ENCODE measurements at regions not wholly inside any gene's neighbourhood (a gene's known extent, or its start where the extent isn't known, plus 50 kb on each side); places are given as distances from the start of the nearest gene placed in this dataset.

DNA sequence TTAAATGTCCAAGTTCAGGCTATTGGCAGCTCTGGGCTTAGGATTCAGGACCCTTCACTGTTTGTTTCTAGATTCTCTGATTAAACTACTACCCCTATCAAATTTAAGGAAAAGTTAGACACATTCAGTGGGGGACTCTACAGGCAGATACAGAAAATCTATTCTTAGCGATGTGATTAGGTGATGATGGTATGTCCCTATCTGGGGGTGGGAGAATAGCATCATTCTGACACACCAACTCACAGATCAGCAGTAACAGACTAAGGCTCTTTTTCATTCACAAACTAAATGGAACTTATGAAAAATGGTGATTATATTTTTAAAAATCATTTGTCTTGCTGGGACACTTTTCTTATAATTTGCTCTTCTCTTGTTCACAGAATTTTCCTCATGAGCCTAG is 232.9 kb upstream of the CDH2 start:
- no peak for DNase-seq (ENCODE audit: low read depth)

DNA sequence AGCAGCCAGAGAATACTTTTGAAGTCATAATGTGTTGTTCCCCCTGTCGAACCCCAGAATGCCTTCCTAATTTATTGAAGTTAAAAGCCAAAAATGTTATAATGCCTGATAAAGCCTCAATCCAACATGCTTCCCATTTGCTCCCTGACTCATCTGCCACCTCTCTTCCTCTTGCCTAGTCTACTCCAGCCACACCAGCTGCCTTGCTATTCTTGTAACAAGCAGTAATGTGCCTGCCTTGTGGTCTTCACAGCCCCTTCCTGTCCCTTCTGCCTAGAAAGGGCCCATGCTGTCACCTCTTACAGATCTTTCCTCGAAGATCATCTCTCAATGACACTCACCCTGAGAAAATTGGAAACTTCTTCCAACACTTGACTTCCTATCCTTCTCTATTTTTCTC is 231.6 kb upstream of the CDH2 start:
- no peak for DNase-seq (ENCODE audit: low read depth)

GRCh38 chr18:28407681-28408080 is 230.8 kb upstream of the CDH2 start:
- no peak for DNase-seq (ENCODE audit: low read depth)

DNA sequence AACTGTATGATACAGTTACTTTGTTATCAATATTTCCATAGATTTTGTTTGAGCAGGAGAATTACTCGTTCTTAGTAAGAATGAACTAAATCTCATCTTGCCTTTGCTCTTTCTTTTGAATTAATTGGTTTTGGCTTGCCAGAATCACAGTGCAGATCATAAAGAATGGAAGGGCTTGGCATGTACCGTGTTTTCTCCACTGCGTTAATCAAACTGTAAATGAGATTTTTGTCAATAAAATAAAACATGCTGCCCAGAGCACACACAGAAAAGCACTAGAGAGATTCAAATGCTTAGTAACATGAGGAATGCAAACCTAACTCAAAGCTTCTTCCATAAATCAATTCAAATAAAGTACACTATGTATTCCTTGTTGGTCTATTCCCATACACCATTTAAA is 229.6 kb upstream of the CDH2 start:
- no peak for DNase-seq (ENCODE audit: low read depth)

GRCh38 chr18:28404694-28405093 is 227.8 kb upstream of the CDH2 start:
- no peak for DNase-seq (ENCODE audit: low read depth)

GRCh38 chr18:28399781-28400362 is 222.9 kb upstream of the CDH2 start:
- DNase-seq (ENCODE audit: low read depth): no peak

DNA sequence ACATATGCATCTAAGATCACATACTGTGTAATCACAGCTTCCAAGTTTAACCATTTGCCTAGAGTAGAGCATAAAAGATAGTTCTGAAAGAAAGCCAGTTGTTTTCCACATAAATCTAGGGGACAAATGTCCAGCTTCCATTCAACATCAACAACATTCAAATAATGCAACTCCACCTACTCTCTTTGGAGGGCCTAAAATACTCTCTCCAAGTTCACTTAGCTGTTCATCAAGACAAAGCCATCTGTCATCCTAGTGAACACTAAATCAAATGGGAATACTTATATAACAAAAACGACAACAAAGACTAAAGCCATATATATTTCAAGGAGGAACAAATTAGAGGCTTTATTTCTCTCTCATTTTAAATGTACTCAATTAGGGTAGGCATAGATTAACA is 221.5 kb upstream of the CDH2 start:
- DNase-seq (ENCODE audit: low read depth): no peak

DNA sequence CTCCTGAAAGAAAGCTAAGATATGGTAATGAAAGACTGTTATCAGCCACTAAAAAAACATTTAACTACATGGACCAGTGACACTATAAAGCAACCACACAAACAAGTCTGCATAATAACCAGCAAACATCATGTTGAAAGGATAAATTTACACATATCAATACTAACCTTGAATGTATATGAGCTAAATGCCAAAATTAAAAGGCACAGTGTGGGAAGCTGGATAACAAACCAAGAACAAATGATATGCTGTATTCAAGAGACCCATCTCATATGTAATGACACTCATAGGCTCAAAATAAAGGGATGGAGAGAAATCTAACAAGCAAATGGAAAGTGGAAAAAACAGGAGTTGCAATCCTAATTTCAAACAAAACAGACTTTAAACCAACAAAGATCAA is 213.1 kb upstream of the CDH2 start:
- DNase-seq (ENCODE audit: low read depth): no peak

DNA sequence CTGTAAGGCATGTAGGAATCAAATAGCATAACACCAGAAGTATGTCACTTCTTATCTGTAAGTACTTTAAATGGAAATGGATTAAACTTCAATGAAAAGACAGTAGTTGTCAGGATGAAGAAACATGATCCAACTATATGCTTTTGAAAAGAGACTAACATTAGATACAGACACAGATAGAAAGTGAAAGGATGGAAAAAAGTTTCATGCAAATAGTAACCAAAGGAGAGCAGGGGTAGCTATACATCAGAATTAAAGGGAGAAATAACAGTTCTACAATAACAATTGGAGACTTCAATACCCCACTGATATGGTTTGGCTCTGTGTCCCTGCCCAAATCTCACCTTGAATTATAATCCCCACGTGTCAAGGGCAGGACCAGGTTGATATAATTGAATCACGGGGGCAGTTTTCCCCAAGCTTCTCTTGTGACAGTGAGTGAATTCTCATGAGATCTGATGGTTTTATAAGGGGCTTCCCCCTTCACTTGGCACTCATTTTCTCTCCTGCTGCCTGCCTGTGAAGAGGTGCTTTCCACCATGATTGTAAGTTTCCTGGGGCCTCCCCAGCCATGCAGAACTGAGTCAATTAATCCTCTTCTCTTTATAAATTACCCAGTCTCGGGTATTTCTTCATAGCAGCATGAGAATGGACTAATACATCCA is 205.4 kb upstream of the CDH2 start:
- no peak for DNase-seq (ENCODE audit: low read depth)

DNA sequence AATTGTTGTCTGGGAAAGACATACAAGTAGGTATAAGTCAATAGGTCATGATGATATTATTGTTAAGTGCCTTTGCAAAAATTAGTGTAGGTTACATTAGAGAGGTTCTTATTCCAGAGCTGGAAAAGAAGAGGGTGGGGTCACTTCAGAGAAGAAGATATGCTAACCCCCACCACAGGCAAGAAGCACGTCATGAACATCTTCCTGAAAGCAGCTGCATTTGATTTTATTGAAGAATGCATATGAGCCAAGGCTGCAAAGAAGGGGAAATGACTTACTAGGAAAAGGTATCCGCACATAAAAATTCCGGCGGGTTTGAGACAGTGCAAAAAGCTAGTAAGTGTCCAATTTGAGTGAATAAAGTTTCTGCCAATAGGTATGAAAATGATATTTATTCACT is 195.3 kb upstream of the CDH2 start:
- DNase-seq (ENCODE audit: low read depth): no peak

- no peak for DNase-seq (ENCODE audit: low read depth)
Observed at GRCh38 chr18:28366676-28367075, 189.7 kb upstream of the CDH2 start.

GRCh38 chr18:28365411-28365831 is 188.5 kb upstream of the CDH2 start:
- DNase-seq (ENCODE audit: low read depth): peak; percentile 37

- no peak for DNase-seq (ENCODE audit: low read depth)
Observed at GRCh38 chr18:28363124-28363523, 186.2 kb upstream of the CDH2 start.

- DNase-seq (ENCODE audit: low read depth): no peak
Observed at GRCh38 chr18:28359176-28359575, 182.2 kb upstream of the CDH2 start.

DNA sequence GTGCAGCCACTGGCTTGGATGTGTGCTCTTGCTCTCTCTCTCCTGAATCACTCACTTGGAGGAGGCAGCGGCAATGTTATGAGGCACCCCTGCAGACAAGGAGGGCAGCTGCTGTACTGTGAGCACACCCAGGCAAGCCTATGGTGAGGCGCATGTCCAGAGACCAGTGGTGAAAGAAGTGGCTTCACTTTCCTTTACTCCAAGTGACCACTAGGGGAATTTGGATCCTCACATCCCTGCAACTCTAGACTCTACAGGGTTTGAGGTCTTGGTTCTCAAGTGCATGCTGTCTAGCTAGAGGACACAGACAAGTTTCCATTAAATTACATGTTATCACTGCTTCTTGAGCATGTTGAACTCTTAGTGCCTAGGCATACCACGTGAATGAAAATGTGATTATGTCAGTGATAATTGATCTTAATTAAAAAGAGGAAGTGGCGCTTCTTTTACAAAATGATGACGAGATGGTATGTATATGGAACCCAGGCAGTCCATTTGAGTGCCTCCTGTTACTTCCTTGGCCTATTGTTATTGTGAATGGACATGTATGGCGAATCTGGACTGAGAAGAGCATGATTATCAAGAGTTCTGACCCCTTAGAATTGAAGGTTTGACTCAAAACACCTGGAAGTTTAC is 181.0 kb upstream of the CDH2 start:
- DNase-seq (ENCODE audit: low read depth): peak; percentile 46

DNA sequence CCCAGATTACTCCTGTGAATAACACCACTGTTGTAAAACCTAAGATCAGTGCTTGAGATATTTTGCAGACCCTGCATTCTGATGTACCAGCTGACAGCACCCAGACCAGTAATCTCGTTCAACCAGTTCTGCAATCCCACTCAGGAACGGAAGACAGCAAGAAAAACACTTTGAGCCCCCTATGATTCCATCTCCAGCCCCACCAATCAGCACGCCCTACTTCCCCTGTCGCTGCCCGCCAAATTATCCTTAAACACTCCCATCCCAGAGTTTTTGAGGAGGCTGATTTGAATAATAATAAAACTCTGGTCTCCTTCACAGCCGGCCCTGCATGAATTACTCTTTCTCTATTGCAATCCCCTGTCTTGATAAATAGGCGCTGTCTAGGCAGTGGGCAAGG is 173.9 kb upstream of the CDH2 start:
- no peak for DNase-seq (ENCODE audit: low read depth)

GRCh38 chr18:28342231-28342630 is 165.3 kb upstream of the CDH2 start:
- no peak for DNase-seq (ENCODE audit: low read depth)

DNA sequence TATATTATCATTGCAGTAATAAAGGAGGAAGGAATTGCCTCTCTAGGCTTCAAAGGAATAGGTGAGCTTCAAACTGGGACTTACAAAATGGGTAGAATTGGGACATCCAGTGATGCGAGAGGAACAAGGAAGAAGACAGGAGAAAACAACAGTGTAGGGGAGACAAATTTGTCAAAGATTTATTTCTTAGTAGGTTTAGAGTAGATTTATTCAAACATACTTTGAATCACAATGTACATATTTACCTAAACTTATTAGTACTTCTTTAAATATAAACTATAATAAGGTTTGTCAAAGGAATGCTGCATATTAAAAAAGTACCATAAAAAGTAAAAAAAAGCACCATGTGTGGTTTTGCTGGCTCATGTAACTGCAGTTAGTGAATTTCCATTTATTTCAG is 161.4 kb upstream of the CDH2 start:
- no peak for DNase-seq (ENCODE audit: low read depth)

- no peak for DNase-seq (ENCODE audit: low read depth)
Observed at GRCh38 chr18:28334516-28334915, 157.6 kb upstream of the CDH2 start.

DNA sequence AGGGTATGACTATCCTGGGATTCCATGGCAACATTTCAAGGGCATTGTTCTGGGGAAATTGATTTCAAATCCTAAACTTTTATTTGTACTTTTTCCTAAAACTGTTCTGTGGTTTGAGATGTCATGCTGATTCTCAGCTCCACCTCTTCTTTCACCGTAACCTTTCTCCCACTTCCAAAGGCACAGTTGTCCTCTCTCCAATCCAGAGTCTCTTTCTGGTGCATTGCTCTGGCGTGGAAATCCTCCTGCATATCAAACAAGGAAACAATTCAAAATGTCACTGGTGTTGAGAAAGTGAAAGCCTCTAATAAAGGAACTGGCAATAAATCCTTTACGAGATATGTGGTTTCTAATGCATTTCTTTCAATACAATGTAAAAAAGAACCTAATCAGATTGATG is 155.1 kb upstream of the CDH2 start:
- no peak for DNase-seq (ENCODE audit: low read depth)

DNA sequence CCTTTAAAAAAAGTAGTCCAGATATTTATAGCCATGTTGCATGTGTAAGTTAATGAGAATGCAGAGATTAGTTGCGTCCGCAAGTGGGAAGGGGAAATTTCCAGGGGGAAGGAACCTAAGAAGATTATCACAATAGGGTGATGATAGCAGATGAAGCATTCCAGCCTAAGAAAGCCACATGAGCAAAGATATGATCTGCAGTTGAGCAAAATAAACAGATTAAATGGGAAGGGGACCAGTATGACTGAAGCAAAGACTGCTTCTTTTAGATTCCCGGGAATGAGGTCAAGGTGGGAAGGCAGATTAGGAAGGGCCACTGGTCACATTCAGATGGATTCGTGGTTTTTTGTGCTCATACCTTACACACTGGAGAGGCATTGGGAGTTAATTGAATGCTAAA is 154.6 kb upstream of the CDH2 start:
- DNase-seq (ENCODE audit: low read depth): no peak

GRCh38 chr18:28313602-28314001 is 136.7 kb upstream of the CDH2 start:
- no peak for DNase-seq (ENCODE audit: low read depth)

DNA sequence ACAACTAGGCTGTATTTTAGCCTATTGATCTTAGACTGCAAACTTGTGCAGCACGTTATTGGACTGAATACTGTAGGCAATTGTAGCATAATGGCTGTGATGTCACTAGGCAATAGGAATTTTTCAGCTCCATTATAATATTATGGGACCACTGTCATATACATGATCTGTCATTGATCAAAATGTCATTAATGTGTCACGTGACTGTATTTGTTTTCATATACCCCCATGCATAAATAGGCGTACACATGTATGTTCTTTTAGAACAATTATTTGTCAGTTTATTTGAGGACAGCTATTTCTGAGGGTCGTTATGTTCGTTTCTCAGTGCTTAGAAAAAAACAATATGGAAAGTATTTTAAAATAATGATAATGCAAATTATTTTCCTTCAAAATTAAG is 111.9 kb upstream of the CDH2 start:
- no peak for DNase-seq (ENCODE audit: low read depth)

- no peak for DNase-seq (ENCODE audit: low read depth)
Observed at GRCh38 chr18:28287146-28287545, 110.2 kb upstream of the CDH2 start.

Data from Daoy (cell line).